ENCODE measurements at regions not wholly inside any gene's neighbourhood (a gene's known extent, or its start where the extent isn't known, plus 50 kb on each side); places are given as distances from the start of the nearest gene placed in this dataset.

DNA sequence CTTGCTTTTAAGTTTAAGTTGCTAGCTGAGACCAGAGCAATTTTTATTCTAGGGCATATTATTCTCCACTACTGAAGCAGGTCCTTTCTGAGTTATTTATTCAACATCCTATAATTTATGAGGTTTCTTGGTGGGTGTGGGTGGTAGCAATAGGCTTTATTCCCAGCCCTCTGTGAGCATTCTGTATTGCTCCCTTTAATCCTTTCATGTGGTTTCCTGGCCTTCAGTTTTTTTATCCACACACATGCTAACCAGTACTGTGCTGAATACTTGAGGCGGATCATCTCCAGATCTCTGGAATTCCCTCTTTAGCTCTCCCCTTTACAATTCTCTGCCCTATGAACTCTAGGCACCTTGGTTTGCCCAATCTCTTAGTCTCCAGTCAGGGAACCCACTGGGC, 91.8 kb upstream of the GLRA1 start:
- DNase-seq = no peak

DNA sequence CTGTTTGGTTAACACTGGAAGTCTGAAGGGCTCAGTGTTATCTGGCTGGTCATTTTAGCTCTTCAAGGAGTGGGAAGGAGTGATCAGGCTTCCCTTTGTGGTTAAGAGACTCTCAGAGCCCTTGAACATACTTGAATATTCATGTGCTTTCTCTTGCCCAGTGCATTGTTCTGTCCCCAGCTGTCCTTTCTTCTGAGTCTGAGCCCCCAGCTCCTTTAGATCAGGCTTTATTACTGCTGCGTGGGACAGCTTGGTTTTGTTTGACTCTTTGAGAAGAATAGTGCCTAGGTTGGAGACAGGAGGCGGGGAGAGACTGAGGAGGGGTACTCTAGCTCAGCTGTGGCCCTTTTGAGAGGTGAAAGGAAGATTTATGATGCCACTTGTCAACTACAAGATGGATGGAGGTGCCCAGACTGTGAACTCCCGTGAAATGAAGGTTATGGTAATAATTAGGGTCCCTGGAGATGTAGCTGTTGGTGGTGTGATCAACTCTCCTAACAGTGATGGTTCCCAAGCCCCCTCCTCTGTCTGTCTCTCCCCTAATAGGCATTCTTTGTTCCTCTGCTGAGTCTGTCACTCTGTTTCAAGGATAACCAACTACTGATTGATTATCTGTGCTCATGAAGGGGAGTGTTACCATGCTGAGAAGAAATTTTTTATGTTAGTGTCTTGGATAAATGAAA, 83.1 kb upstream of the GLRA1 start:
- no peak for DNase-seq

DNA sequence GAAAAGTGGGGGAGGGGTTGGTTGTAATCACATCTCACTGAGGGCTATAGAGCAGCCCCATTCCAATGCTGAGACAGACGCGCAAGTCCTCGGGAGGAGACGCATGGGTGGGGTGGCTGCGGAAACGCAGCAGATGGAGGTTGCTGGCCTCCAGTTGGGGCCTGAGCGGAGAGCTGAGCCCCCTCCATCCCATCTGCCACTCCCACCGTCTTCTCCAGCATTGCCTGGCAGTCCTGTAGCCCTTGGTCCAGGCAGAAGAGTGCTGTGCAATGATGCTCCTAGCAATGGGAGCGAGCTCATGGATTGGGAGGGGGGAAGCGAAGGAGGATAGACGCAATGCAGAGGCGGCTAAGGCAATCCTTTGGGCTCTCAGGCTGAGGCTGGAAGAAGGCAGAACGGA, 79.4 kb upstream of the GLRA1 start:
- DNase-seq = no peak
